G401.6 (cell line): ENCODE measurements at regions not wholly inside any gene's neighbourhood (a gene's known extent, or its start where the extent isn't known, plus 50 kb on each side); places are given as distances from the start of the nearest gene placed in this dataset.

Experiments used
- FAIRE-seq: peaks from 2 replicates; lab custom pipeline; 2012; peaks lifted over from hg19 to GRCh38; lab: Jason Lieb, UNC

GRCh38 chr4:24417206-24417605 lies 167.1 kb downstream of the DHX15 start:
- FAIRE-seq = no peak

- FAIRE-seq = no peak
Measured at GRCh38 chr4:24416293-24416692, 168.1 kb downstream of the DHX15 start.

- no peak for FAIRE-seq
Measured at GRCh38 chr4:24413311-24413784, 171.0 kb downstream of the DHX15 start.

GRCh38 chr4:24411806-24412205 lies 172.5 kb downstream of the DHX15 start:
- no peak for FAIRE-seq

- no peak for FAIRE-seq
Measured at GRCh38 chr4:24411299-24411698, 173.1 kb downstream of the DHX15 start.

- no peak for FAIRE-seq
Measured at GRCh38 chr4:24408640-24409039, 175.7 kb downstream of the DHX15 start.

GRCh38 chr4:24405926-24406325 lies 178.4 kb downstream of the DHX15 start:
- no peak for FAIRE-seq

GRCh38 chr4:24405341-24405740 lies 179.0 kb downstream of the DHX15 start:
- no peak for FAIRE-seq

- no peak for FAIRE-seq
Measured at GRCh38 chr4:24404281-24404680, 180.1 kb downstream of the DHX15 start.

- no peak for FAIRE-seq
Measured at GRCh38 chr4:24403265-24403664, 181.1 kb downstream of the DHX15 start.

GRCh38 chr4:24400537-24400936 lies 183.8 kb downstream of the DHX15 start:
- no peak for FAIRE-seq

- FAIRE-seq = no peak
Measured at GRCh38 chr4:24396988-24397387, 187.4 kb downstream of the DHX15 start.

- no peak for FAIRE-seq
Measured at GRCh38 chr4:24395937-24396336, 188.4 kb downstream of the DHX15 start.

- FAIRE-seq = no peak
Measured at GRCh38 chr4:24394041-24394440, 190.3 kb downstream of the DHX15 start.

- FAIRE-seq = no peak
Measured at GRCh38 chr4:24392613-24393012, 191.7 kb downstream of the DHX15 start.

- FAIRE-seq = no peak
Measured at GRCh38 chr4:24382381-24382780, 202.0 kb downstream of the DHX15 start.

GRCh38 chr4:24380957-24381665 lies 203.2 kb downstream of the DHX15 start:
- no peak for FAIRE-seq

GRCh38 chr4:24373704-24374103 lies 210.7 kb downstream of the DHX15 start:
- no peak for FAIRE-seq

- no peak for FAIRE-seq
Measured at GRCh38 chr4:24372881-24373280, 211.5 kb downstream of the DHX15 start.

- FAIRE-seq = no peak
Measured at GRCh38 chr4:24372341-24372740, 212.0 kb downstream of the DHX15 start.

GRCh38 chr4:24370421-24370820 lies 213.9 kb downstream of the DHX15 start:
- no peak for FAIRE-seq

- no peak for FAIRE-seq
Measured at GRCh38 chr4:24369507-24370029, 214.8 kb downstream of the DHX15 start.

- no peak for FAIRE-seq
Measured at GRCh38 chr4:24368801-24369200, 215.6 kb downstream of the DHX15 start.

- no peak for FAIRE-seq
Measured at GRCh38 chr4:24364852-24365251, 219.5 kb downstream of the DHX15 start.
